ENCODE measurements at regions not wholly inside any gene's neighbourhood (a gene's known extent, or its start where the extent isn't known, plus 50 kb on each side); places are given as distances from the start of the nearest gene placed in this dataset.

GRCh38 chr6:92150553-92150952 is 1268.8 kb downstream of the EPHA7 start:
- Mint-ChIP-seq H3K27ac (no peak overlapping the region), H3K4me3 (no peak overlapping the region), H3K9me3 (peaks cover 10% of the 10 kb centered on the region), H3K4me1 (no peaks in the 10 kb centered on the region), H3K27me3 (ENCODE audit: low read depth) (no peaks in the 10 kb centered on the region), H3K36me3 (no peaks in the 10 kb centered on the region)
- no peak for DNase-seq (ENCODE audit: low spot score in 2 of 2, unreplicated experiment in 2 of 2)
- TF ChIP-seq CTCF (IDR thresholded peaks at IDR 0.05; ENCODE audit: unreplicated experiment) = no peak

GRCh38 chr6:92147246-92147645 is 1272.1 kb downstream of the EPHA7 start:
- Mint-ChIP-seq H3K27ac (no peak overlapping the region), H3K4me3 (no peak overlapping the region), H3K27me3 (ENCODE audit: low read depth) (no peaks in the 10 kb centered on the region), H3K9me3 (peaks cover 10% of the 10 kb centered on the region), H3K36me3 (no peaks in the 10 kb centered on the region), H3K4me1 (peaks cover 2% of the 10 kb centered on the region)
- TF ChIP-seq CTCF (IDR thresholded peaks at IDR 0.05; ENCODE audit: unreplicated experiment) = no peak
- DNase-seq (ENCODE audit: low spot score in 2 of 2, unreplicated experiment in 2 of 2) = no peak

- DNase-seq (ENCODE audit: low spot score in 2 of 2, unreplicated experiment in 2 of 2) = no peak
- H3K27me3 Mint-ChIP-seq (ENCODE audit: low read depth) = no peaks in the 10 kb centered on the region
- TF ChIP-seq CTCF (IDR thresholded peaks at IDR 0.05; ENCODE audit: unreplicated experiment) = no peak
- H3K4me1 Mint-ChIP-seq = peaks cover 14% of the 10 kb centered on the region
- no peaks in the 10 kb centered on the region for H3K36me3 Mint-ChIP-seq
- no peak overlapping the region for H3K27ac Mint-ChIP-seq
- peaks cover 4% of the 10 kb centered on the region for H3K9me3 Mint-ChIP-seq
- no peak overlapping the region for H3K4me3 Mint-ChIP-seq
Observed at GRCh38 chr6:92139601-92140000, 1279.8 kb downstream of the EPHA7 start.

GRCh38 chr6:92132957-92133356 is 1286.4 kb downstream of the EPHA7 start:
- no peak overlapping the region for H3K27ac Mint-ChIP-seq
- no peaks in the 10 kb centered on the region for H3K36me3 Mint-ChIP-seq
- H3K27me3 Mint-ChIP-seq (ENCODE audit: low read depth) = peaks cover 1% of the 10 kb centered on the region
- TF ChIP-seq CTCF (IDR thresholded peaks at IDR 0.05; ENCODE audit: unreplicated experiment) = no peak
- H3K4me3 Mint-ChIP-seq = no peak overlapping the region
- no peak for DNase-seq (ENCODE audit: low spot score in 2 of 2, unreplicated experiment in 2 of 2)
- H3K9me3 Mint-ChIP-seq = peaks cover 4% of the 10 kb centered on the region
- H3K4me1 Mint-ChIP-seq = no peaks in the 10 kb centered on the region

GRCh38 chr6:92132457-92132856 is 1286.9 kb downstream of the EPHA7 start:
- Mint-ChIP-seq H3K4me3 (no peak overlapping the region), H3K4me1 (no peaks in the 10 kb centered on the region), H3K36me3 (no peaks in the 10 kb centered on the region), H3K27me3 (ENCODE audit: low read depth) (peaks cover 1% of the 10 kb centered on the region), H3K27ac (no peak overlapping the region), H3K9me3 (no peaks in the 10 kb centered on the region)
- no peak for TF ChIP-seq CTCF (IDR thresholded peaks at IDR 0.05; ENCODE audit: unreplicated experiment)
- DNase-seq (ENCODE audit: low spot score in 2 of 2, unreplicated experiment in 2 of 2) = no peak

- TF ChIP-seq CTCF (IDR thresholded peaks at IDR 0.05; ENCODE audit: unreplicated experiment) = no peak
- Mint-ChIP-seq H3K27ac (no peak overlapping the region), H3K4me1 (no peaks in the 10 kb centered on the region), H3K36me3 (no peaks in the 10 kb centered on the region), H3K4me3 (no peak overlapping the region), H3K27me3 (ENCODE audit: low read depth) (peaks cover 1% of the 10 kb centered on the region), H3K9me3 (no peaks in the 10 kb centered on the region)
- no peak for DNase-seq (ENCODE audit: low spot score in 2 of 2, unreplicated experiment in 2 of 2)
Observed at GRCh38 chr6:92130944-92131343, 1288.4 kb downstream of the EPHA7 start.
